Activated gamma-delta T cell treated with anti-CD3 and anti-CD28 coated beads, Interleukin-2, amount 50 U/mL, for 16 hours (primary cell): ENCODE measurements at regions not wholly inside any gene's neighbourhood (a gene's known extent, or its start where the extent isn't known, plus 50 kb on each side); places are given as distances from the start of the nearest gene placed in this dataset.

Source experiments
- DNase-seq: peaks from one replicate; pipeline ENCODE4 v3.0.0-alpha.2; 2020; ENCODE audit warnings: low read depth

DNA sequence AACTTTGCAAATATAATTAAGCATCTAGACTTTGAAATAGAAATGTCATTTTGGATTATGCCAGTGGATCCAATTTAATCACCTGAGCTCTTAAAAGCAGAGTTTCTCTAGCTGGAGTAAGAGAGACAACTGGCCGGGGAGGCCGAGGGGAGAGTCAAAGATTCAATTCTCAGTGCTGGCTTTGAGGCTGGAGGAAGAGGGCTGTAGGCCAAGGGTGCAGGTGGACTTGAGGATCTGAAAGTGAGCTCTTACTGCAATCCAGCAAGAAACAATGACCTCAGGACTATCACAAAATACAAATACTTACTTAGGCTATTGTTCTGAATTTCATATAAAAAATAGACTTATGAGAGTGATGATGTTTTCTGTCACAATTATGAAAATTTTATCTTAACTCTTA lies 814.5 kb downstream of the CBLN2 start:
- DNase-seq = no peak

DNA sequence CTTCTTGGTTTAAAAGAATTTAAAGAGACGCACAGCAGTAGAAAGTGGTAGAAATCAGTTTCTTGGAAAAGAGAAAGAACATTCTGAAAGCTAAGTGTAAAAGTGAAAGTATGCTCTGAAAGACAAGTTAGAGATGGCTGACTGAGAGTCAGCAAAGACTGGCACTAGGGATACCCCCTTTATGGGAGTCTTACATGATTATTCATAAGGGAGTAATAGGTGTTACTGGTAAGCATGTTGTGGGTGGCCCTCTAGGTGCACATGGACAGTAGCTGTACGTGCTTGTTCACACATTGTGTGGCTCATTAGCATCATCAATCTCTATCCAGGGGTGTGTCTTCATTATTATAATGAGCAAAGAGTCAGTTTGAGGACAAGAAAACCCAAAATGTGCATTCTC lies 816.2 kb downstream of the CBLN2 start:
- no peak for DNase-seq

DNA sequence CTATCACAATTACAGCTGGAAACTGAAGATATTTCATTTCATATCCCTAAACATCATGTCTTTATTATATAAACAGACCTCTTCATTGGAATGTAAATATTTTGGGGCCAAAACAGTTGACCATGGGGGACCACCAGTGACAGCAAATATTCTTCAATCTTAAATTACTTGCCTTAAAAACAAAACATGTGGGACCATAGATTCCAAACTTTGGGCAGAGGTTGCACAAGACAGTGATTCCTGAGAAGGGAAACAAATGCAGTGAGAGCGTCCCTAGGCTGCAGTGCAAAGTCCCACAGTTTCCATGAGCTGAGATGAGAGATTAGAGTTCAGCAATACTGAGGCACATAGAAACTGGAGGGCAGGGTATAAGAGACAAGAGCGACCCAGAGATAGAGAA lies 818.9 kb downstream of the CBLN2 start:
- no peak for DNase-seq

DNA sequence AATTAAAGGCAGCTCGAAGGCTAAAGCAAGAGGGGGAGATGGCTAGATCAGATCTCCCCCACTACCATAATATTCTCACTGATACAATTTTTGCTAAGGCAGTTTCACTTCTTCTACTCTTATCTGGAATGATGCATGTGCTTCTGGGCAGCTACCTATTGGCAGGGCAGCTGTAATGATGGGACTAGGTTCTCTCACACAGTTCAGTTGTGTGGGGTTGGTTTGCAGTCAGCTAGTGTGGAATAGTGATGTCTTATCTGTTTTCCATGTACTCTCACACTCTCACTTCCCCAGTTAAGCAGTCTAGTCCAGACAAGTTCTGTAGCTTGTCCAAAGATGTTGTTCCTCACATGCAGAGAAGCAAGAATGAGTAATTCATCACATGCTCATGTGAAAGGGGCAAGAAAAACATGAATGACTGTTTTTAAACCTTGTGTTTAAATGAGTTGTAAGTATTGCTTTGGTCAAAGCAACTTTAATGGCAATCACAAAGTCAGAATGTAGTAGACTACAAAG lies 836.1 kb downstream of the CBLN2 start:
- no peak for DNase-seq

DNA sequence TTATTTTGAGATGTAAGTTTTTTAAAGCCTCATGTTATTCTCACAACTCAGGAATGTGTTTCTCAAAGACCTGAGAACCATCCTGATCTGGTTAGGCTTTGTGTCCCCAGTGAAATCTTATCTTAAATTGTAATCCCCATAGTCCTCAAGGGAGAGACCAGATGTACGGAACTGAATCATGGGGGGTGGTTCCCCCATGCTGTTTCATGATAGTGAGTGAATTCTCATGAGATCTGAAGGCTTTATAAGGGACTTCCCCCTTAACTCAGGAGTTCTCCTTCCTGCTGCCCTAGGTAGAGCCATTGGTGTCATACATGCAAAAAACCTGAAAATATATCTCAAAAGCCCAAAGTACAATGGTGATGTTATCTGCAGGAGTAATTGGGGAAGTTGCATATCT lies 836.7 kb downstream of the CBLN2 start:
- DNase-seq = no peak

DNA sequence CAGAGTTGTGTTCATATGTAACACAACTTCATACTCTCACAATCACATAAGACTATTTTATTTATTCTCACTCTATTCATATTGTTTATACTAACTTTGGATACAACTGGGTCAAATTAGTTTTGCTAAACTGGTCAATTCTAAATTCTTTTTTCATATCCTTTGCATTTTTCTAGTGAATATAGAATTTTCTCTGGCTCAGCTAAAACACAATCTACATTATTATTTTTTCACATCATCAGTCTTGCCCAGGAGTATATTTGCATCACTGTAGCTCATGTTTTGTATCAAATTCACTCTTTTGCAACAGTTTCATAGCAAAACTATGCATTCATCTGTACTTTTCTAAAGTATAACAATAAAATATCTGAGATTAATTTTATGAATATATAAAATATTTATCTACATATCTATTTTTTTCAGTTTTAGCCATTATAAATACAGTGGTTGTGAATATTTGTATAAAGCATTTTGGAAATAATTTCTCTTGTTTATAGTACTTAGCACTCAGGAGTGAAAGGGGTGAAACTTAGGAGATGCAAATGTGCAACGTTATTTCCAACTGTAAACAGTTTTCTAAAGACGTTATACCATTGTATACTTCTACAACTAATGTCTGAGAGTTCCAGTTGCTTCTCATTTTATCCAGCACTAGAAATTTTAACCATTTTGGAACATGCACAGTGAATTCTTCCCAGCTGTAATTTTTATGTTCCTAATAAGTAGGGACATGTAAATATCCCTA lies 854.6 kb downstream of the CBLN2 start:
- DNase-seq = no peak

DNA sequence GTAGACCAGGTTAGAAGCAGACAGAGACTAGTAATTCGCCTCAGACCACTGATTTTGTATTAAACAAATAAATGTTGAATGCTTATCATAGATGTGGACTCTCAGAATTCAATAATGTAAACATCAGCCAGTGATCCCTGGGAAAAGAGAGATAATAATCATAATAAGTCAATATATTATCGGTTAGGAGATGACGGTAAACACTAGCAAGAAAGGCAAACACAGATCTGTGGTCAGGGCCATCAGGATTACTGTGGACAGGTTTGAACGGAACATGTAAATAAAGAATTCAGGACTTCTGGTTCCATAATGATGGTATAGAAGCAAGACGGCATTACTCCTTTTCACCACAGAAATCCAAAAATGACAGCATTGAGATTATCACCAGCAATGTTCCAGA lies 861.6 kb downstream of the CBLN2 start:
- DNase-seq = no peak

DNA sequence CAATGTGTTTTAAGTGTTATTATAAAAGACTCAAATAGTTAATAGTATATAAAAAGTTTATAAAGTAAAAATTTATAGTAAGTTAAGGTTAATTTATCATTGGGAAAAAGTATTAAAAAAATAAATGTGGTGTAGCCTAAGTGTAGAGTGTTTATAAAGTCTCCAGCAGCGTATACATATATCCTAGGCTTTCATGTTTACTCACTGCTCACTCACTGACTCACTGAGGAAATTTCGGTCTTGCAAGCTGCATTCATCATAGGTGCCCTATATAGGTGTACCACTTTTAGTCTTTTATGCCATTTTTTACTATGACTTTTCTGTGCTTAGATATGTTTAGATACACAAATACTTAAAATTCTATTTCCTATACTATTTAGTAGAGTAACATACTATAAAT lies 866.0 kb downstream of the CBLN2 start:
- no peak for DNase-seq

DNA sequence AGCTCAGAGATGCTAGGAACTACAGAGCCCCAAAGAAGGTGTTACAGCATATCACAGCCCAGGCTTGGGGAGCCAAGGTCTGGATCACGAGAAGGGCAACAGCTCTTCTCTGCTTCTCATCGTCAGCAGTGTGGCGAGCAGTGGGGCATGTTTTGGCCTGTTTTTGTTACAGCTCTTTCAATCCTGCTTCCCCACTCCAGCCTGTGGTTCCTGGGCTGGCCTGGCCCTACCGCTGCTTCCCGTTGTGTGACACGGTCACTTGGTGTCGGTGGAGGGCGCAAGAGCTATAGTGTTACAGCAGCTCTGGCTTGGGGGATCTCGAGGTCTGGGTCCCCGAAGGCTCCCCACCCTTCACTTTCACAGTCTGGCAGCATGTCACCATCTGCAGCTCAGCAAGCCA lies 870.2 kb downstream of the CBLN2 start:
- DNase-seq = no peak

DNA sequence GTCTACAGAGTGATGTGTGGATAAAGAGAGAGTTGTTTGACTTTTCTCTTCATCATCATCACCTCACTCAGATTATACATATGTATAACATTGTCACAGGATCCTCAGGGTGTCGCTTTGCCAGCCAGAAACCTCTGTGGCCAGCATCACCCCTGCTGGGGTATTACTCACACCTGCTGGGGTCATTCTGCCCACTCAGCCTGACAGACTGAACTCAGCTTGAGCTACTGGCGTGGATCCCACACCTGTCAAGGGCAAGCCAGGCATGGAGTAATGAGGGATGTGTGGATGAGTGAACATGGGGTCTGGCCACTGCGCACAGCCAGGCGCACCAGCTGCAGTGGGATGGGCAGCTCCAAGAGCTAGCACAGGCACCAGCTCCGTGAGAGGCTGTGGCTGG lies 870.6 kb downstream of the CBLN2 start:
- no peak for DNase-seq

DNA sequence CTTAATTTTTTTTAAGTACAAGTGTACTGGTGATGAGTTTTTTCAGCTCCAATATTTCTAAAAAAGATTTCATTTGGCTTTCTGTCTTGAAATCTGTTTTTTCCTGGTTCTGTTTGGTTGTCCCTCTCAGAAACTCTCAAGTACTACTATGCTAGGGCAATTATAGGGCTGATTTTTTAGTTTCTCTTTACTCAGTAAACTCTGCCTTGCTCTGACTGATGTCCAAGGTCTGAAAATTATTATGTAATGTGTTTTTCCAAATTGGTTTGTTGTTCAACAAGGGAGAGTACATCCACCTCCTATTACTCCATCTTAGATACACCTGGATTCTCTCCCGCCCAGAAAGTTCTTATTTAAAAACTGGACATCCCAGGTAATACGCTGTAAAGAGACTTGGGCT lies 877.7 kb downstream of the CBLN2 start:
- no peak for DNase-seq

DNA sequence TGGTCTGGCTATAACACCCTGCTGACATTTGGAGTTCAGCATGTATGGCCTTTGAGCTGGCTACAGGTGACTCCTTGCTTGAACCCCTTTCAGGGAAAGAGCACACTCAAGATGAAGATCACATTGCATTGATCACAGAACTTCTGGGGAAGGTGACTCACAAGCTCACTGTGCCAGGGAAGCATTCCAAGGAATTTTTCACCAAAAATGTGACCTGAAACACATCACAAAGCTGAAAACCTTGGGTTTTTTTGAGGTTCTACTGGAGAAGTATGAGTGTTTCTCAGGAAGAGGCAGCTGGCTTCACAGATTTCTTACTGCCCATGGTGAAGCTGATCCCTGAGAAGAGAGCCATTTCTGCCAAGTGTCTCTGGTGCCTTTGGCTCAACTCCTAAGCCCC lies 879.0 kb downstream of the CBLN2 start:
- DNase-seq = no peak

DNA sequence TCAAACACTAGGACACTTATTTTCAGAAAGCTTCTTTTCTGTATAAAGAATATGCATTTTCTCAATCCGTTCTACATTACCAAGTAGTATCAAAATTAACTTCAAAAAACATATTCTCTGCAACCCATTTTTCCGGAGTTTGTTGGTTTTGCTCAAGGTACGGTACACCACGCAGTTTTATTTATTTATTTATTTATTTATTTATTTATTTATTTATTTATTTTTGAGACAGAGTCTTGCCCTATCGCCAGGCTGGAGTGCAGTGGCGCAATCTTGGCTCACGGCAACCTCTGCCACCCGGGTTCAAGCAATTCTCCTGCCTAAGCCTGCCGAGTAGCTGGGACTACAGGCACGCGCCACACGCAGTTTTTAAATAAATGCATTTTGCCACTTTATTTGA lies 900.3 kb downstream of the CBLN2 start:
- DNase-seq = no peak

DNA sequence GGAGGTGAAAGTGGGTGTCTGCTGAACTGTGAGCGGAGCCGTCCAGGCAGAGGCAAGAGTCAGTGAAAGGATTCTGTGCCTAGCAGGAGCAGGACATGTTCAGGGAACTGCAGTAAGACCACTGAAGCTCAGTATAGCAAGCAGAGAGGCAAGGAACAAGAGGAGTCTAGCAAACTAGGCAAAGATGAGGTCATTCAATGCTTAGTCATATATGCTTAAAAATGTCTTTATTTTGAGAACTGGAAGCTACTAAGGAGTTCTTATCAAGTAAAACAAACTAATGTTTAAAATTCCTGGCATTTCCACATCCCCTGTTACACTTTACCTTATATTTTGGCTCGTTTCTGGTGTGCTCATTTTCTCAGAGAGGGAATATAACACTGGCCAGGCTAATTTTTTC lies 913.4 kb downstream of the CBLN2 start:
- DNase-seq = no peak

DNA sequence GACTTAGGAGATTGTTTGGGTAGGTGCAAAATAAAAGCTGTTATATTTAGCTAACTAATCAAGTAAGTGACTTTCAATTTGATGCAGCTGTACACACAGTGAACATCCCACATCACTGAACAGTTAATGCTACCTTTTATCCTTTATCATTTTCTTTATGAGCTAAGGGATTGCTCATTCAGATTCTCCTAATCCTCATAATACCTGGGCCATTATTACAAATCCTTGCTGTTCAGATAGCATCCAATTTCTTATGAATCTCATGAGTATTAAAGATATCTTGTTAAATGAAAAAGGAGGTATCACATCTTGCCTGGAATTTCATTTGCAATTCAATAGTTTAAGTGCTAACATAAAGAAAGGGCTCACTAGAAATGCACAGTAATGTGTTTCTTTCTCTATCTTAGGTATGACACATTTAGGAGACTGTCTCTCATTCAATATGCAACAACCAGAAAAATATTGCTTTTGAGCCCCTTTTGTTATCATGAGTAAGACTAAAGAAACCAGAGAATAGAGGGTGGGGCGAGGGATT lies 918.5 kb downstream of the CBLN2 start:
- no peak for DNase-seq

DNA sequence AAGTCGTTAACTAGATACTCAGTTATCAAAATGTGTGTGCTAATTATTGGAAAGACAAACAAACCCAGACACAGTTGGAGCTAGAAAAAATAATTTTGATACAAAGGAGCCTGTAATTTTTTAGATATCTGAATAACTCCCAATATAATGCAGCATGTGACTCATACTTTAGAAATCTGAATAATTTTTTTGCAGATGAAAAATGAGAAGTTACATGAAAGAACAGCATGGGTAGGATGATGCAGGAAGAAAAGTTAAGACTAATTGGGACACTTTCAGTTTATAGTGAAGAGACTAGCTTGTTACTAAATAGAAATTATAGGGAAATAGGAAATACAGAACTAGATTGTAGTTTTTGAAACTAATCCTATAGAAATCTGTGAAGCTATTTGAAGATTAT lies 945.8 kb downstream of the CBLN2 start:
- DNase-seq = no peak

DNA sequence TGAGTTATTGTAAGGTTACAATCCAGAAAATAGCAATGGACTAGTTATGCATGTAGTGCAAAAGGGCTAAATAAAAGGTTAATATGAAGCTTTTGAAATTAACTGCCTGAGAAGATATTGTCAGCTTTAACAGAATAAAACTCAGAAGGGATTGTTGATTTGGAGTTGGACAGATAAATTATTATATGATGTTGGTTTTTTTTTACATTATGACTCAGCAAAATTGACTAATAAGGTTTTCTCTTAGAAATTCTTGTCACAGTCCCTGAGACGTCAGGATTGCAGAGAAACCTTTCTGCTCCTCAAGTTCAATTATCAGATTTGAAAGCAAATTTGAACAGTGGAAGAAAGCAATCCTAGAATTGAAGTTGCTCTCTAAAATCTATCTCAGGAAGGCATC lies 946.9 kb downstream of the CBLN2 start:
- DNase-seq = no peak

DNA sequence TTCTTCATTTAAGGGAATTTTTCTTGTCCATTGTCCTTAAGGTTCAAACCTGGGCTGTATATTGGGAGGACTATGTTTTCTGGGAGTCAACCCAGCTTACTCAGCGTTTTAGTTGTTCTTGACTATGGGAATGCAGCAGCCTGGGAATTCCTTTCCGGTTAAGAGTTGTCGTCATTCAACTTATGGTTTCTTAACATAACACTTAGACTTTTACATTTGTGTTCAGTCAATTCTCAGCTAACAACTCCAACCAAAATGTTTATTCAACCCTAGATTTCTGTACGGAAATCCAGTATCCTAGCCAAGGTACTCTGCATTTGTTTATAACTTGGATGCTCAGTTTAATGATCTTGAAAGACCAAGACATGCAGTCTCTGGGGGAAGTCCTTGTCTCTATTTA lies 960.9 kb downstream of the CBLN2 start:
- DNase-seq = no peak

DNA sequence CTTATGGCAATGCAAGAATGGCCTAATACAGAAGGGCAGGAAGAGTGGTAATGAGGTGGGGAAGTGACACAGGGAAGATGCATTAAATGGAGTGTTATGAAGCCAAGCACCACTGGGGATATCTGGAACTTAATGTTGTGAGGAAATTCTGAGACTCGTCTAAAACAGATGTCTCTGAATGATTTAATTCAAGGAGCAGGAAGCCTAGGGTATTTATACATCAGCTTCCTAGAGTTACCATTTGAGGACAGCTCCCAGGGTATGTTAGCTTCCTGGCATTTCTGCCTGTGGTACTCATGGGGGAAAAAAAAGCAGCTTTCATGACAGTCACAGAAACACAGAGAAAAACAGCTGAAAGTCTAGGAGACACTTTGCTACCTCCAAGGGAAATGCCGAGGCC lies 989.5 kb downstream of the CBLN2 start:
- no peak for DNase-seq

DNA sequence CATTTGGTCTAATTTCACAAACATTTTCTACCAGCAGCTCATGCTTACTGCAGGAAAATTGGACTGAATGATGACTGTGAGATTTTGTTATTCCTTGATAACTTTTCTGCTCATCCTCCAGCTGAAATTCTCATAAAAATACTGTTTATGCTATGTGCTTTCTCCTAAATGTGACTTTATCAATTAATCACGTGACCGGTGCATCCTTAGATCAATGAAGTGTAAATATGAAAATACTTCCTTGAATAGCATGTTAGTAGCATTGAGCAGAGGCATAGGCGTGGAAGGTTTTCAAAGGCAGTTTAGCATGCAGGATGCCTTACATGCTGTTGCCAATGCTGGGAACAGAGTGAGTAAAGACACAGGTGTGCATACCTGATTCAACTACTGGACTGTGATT lies 1002.5 kb downstream of the CBLN2 start:
- no peak for DNase-seq

DNA sequence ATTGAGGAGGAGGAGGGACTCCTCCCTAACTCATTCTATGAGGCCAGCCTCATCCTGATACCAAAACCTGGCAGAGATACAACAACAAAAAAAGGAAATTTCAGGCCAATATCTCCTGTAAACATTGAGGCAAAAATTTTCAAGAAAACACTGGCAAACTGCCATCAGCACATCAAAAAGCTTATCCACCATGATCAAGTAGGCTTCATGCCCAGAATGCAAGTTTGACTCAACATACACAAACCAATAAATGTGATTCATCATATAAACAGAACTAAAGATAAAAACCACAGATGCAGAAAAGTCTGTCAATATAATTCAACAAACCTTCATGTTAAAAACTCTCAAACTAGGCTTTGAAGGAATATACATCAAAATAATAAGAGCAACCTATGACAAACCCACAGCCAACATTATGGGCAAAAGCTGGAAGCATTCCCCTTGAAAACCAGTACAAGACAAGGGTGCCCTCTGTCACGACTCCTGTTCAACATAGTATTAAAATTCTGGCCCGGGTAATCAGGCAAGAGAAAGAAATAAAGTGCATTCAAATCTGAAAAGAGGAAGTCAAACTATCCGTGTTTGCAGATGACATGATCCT lies 1014.3 kb downstream of the CBLN2 start:
- no peak for DNase-seq

DNA sequence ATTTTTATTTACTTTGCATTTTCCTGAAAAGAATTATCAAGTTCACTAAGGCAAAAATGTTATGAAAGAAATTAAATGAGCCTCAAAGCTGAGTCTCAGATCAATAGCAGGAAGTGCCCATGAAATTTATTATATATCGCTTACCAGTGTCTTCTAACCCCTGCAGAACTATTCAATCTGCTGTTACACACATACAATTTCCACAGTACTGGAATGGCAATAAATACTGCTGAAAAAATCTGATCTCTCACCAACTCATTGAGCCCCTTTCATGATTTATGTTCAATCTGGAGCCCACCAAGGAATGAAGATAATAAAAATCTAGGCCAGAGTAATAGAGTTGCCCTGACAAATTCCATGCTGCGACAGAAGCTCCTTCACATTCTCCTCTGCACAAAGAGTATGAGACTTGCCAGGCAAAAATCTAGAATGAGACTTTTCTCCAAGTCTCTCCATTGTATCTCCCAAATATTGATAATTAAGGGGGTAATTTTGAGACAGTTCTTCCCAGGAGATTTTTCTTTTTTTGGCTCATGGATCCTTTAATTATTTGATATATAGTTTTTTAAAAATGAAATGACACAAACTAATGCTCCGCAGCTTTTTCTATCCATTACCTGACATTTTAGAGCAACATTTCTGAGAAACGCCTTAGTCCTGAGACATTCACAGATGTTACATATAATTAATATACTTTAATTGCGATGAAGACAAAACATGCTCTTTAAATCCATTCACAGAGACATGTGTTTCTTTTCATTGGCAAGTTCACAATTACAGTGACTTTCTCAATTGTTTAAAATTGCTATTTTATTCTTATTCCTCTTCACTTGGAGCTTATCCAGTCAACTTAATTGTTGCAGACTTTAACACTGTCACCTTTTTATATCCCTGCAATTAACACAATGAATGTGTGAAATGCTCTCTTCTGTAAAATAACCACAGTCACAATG lies 1020.4 kb downstream of the CBLN2 start:
- no peak for DNase-seq

DNA sequence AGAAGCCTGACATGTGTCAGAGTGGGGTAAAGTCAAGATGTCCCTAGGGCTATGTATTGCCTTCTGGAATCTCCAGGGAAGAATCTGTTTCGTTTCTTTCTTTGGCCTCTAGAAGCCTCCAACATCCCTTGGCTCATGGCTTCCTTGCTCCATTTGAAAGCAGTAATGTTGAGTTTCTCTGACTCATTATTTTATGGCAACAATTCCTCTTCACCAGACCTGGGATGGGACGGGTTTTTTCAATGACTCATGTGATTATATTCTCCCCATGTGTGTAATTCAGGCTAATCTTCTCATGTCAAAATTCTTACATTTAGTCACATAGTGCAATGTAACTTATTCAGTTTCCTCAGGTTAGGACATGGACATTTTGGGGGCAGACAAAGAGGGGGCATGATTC lies 1038.6 kb downstream of the CBLN2 start:
- DNase-seq = no peak
